PC-3 (cell line): ENCODE measurements at regions not wholly inside any gene's neighbourhood (a gene's known extent, or its start where the extent isn't known, plus 50 kb on each side); places are given as distances from the start of the nearest gene placed in this dataset.

Experiments
- ATAC-seq: fragments of 200-7000 bp; cut with Tn5 transposase; 2 replicates; pipeline ENCODE4 v1.9.1; 2020; ENCODE audit warnings: mild to moderate bottlenecking, moderate library complexity
- BruUV-seq: library from RNA; stranded (reverse); fragments of 400-500 nt; replicated peaks from 2 replicates; lab custom pipeline; 2021; lab: Mats Ljungman, UMichigan
- CTCF ChIA-PET: fragments of 300-600 bp; sonication (Branson Sonifier 250); formaldehyde crosslinking; loops from one replicate; lab custom pipeline; 2022; ENCODE audit warnings: antibody characterized with exemption; lab: Charles Lee
- POLR2A ChIA-PET: fragments of 300-600 bp; sonication (Branson Sonifier 250); formaldehyde crosslinking; loops from one replicate; lab custom pipeline; 2022; ENCODE audit warnings: antibody characterized with exemption; ENCODE audit not compliant: unreplicated experiment; lab: Charles Lee
- DNase-seq: peaks from one replicate; pipeline ENCODE4 v3.0.0-alpha.2; 2015
- H2AFZ ChIP-seq: fragments of 300-600 bp; sonication (generic); 2 replicates; pipeline ENCODE4 v1.6.0; 2016; ENCODE audit warnings: antibody characterized with exemption, low read length
- H3F3A ChIP-seq: fragments of 300-600 bp; sonication (generic); one replicate; pipeline ENCODE4 v1.6.0; 2017; ENCODE audit warnings: antibody characterized with exemption, low read length, control low read depth, mild to moderate bottlenecking; ENCODE audit not compliant: unreplicated experiment
- H3K27ac ChIP-seq: fragments of 300-600 bp; sonication (generic); 2 replicates; pipeline ENCODE4 v1.5.1; 2016; ENCODE audit warnings: mild to moderate bottlenecking, low read length
- H3K27me3 ChIP-seq: fragments of 300-600 bp; sonication (generic); 2 replicates; pipeline ENCODE4 v1.6.1; 2016; ENCODE audit warnings: low read length, mixed read lengths
- H3K36me3 ChIP-seq: fragments of 300-600 bp; sonication (generic); 2 replicates; pipeline ENCODE4 v1.6.1; 2016; ENCODE audit warnings: low read depth, mixed run types, low read length, mixed read lengths
- H3K4me1 ChIP-seq: fragments of 300-600 bp; sonication (generic); 2 replicates; pipeline ENCODE4 v1.5.1; 2016; ENCODE audit warnings: low read length; ENCODE audit not compliant: insufficient read depth
- H3K4me2 ChIP-seq: fragments of 300-600 bp; sonication (generic); 2 replicates; pipeline ENCODE4 v1.6.0; 2016; ENCODE audit warnings: low read length
- H3K4me3 ChIP-seq: fragments of 300-600 bp; sonication (generic); 2 replicates; pipeline ENCODE4 v1.5.1; 2016; ENCODE audit warnings: mild to moderate bottlenecking, low read length, mixed read lengths
- H3K79me2 ChIP-seq: fragments of 300-600 bp; sonication (generic); 2 replicates; pipeline ENCODE4 v1.6.1; 2017; ENCODE audit warnings: low read length, mixed read lengths
- H3K9ac ChIP-seq: fragments of 300-600 bp; sonication (generic); 2 replicates; pipeline ENCODE4 v1.6.0; 2016; ENCODE audit warnings: mild to moderate bottlenecking, low read length
- H3K9me2 ChIP-seq: fragments of 300-600 bp; sonication (generic); replicated peaks from 2 replicates; pipeline ENCODE4 v1.6.1; 2016; ENCODE audit warnings: mixed run types, low read length, mixed read lengths
- H3K9me3 ChIP-seq: fragments of 300-600 bp; sonication (generic); 2 replicates; pipeline ENCODE4 v1.6.1; 2016; ENCODE audit warnings: low read length, mixed read lengths
- H4K20me1 ChIP-seq: fragments of 300-600 bp; sonication (generic); 2 replicates; pipeline ENCODE4 v1.6.1; 2016; ENCODE audit warnings: low read length, mixed read lengths
- EZH2 ChIP-seq: fragments of 300-600 bp; sonication (generic); IDR thresholded peaks from one replicate; pipeline ENCODE4 v1.6.1; 2017; ENCODE audit warnings: antibody characterized with exemption, mild to moderate bottlenecking, low read length; ENCODE audit not compliant: unreplicated experiment
- EZH2phosphoT487 ChIP-seq: fragments of 300-600 bp; sonication (generic); IDR thresholded peaks from 2 replicates; pipeline ENCODE4 v1.6.1; 2018; ENCODE audit warnings: mild to moderate bottlenecking, antibody characterized with exemption, low read length, borderline replicate concordance
- intact Hi-C: fragments of 100-400 bp; cut with micrococcal nuclease; formaldehyde crosslinking; loops from 2 replicates; pipeline ENCODE4 v1.9.0; 2023
- TF ChIP-seq, protein P1 (sequence below): fragments of 300-600 bp; sonication (generic); conservative IDR thresholded peaks from 2 replicates; pipeline ENCODE4 v1.5.1; 2017; ENCODE audit warnings: antibody characterized with exemption, low read depth, mild to moderate bottlenecking, low read length

DNA sequence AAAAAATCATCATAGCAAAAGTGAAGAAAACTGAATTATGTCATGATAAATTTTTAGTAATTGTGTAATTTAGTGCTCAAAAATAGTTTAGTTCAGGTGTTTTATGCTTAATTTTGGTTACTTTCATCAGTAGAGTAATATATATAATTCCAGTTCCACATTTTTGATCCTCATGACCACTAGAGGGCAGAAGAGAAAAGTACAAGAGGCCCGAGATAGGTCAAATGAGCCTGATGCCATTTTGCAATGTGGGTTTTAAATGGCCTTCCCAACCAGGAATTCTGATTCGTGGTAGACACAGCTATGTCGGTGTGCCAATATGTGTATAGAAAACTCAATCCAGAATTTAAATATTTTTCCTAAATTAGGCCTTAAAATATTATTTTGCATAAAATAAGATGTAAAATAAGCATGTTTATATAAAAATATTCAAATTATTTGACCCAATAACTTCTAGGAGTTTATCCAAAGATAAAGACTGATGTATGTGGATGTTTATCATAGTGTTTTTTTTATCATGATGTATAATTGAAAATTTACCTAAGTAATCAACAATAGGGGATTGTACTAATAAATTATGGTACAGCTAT is 159.7 kb upstream of the RPS6KA2 start:
- no peak overlapping the region for H3K27ac ChIP-seq
- ChIA-PET POLR2A (no interaction called here), CTCF (no interaction called here)
- no peaks in the 10 kb centered on the region for H3K79me2 ChIP-seq
- H3K9me2 ChIP-seq, result no peaks in the 10 kb centered on the region
- no peaks in the 10 kb centered on the region for H3K9me3 ChIP-seq
- H4K20me1 ChIP-seq, result no peaks in the 10 kb centered on the region
- H3K4me2 ChIP-seq, result no peak overlapping the region
- intact Hi-C loops, result loop anchor here (1.0 to 5.0 kb wide), 3 partner anchors 165 to 356 kb away; no protein-coding TSS in a partner anchor
- H3K36me3 ChIP-seq, result no peaks in the 10 kb centered on the region; the same call in 1 of the 2 replicates
- DNase-seq (peak; percentile 73), ATAC-seq (peak; percentile 38; the same call in 1 of the 2 replicates)
- H3F3A ChIP-seq, result no peaks in the 10 kb centered on the region
- H3K9ac ChIP-seq, result no peak overlapping the region
- BruUV-seq, result no TSS peak
- H3K4me3 ChIP-seq, result no peak overlapping the region
- no peak overlapping the region for H2AFZ ChIP-seq
- H3K27me3 ChIP-seq, result no peaks in the 10 kb centered on the region
- H3K4me1 ChIP-seq, result no peaks in the 10 kb centered on the region
- TF ChIP-seq, protein P1, sequence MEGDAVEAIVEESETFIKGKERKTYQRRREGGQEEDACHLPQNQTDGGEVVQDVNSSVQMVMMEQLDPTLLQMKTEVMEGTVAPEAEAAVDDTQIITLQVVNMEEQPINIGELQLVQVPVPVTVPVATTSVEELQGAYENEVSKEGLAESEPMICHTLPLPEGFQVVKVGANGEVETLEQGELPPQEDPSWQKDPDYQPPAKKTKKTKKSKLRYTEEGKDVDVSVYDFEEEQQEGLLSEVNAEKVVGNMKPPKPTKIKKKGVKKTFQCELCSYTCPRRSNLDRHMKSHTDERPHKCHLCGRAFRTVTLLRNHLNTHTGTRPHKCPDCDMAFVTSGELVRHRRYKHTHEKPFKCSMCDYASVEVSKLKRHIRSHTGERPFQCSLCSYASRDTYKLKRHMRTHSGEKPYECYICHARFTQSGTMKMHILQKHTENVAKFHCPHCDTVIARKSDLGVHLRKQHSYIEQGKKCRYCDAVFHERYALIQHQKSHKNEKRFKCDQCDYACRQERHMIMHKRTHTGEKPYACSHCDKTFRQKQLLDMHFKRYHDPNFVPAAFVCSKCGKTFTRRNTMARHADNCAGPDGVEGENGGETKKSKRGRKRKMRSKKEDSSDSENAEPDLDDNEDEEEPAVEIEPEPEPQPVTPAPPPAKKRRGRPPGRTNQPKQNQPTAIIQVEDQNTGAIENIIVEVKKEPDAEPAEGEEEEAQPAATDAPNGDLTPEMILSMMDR, result peak; percentile 81
- TF ChIP-seq EZH2phosphoT487 (no peak), EZH2 (no peak)

DNA sequence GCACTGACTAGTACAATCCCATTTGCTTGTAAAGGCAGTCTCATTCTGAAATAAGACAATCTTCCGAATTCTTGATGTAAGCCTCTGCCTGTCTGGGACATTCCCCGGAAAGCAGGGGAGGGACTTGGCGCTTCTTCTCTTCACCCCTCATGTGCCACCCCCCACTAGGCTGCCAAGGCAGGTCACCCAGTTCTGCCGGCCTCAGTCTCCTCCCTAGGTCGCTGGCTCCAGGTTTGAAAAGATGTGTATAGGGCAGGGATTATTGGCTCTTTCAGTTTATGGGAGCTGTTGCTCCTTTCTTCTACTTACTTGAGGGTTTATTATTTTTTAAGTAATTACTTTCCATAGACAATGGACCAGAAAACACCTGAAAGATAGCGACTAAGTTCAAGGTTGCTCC is 158.1 kb upstream of the RPS6KA2 start:
- DNase-seq (no peak), ATAC-seq (no peak)
- H2AFZ ChIP-seq, result 0 out of 2 replicates have a peak overlapping the region, but pooled peaks have one; percentile 30
- no peak for TF ChIP-seq EZH2phosphoT487
- TF ChIP-seq, protein P1, result no peak
- no peak for TF ChIP-seq EZH2
- H3K9ac ChIP-seq, result no peak overlapping the region
- H3K4me2 ChIP-seq, result no peak overlapping the region; the same call in 1 of the 2 replicates
- no peaks in the 10 kb centered on the region for H3F3A ChIP-seq
- no TSS peak for BruUV-seq
- no peaks in the 10 kb centered on the region for H3K4me1 ChIP-seq
- no peaks in the 10 kb centered on the region for H3K79me2 ChIP-seq
- no peaks in the 10 kb centered on the region for H3K27me3 ChIP-seq
- no peak overlapping the region for H3K4me3 ChIP-seq
- intact Hi-C loops, result loop anchor here (5.0 kb wide), 1 partner anchor 357 kb away; no protein-coding TSS in a partner anchor
- H3K9me3 ChIP-seq, result no peaks in the 10 kb centered on the region
- no peaks in the 10 kb centered on the region for H3K9me2 ChIP-seq
- H3K27ac ChIP-seq, result no peak overlapping the region
- no peaks in the 10 kb centered on the region for H4K20me1 ChIP-seq
- H3K36me3 ChIP-seq, result no peaks in the 10 kb centered on the region; the same call in 1 of the 2 replicates
- ChIA-PET POLR2A (no interaction called here), CTCF (no interaction called here)

DNA sequence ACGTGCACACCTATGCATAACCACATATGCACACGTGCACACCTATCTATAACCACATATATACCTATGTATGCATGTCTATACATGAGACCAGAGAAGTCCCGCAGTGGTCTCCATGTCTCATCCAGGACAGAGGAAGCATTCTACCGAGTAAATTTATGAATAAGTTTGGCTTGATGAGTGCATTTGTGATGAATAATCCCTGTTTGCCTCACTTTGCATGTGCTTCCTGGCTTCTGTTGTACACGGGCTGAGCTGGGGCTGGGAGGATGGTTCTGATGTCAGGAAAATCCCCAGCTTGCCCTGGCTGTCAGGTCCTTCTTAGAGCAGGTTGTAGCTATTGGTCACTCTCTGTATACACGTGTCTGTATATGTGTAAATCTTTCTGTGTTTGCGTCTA is 157.6 kb upstream of the RPS6KA2 start:
- Histone ChIP-seq H3K9ac (no peak overlapping the region), H3F3A (no peaks in the 10 kb centered on the region), H3K9me3 (no peaks in the 10 kb centered on the region), H3K4me2 (no peak overlapping the region; the same call in 1 of the 2 replicates), H3K9me2 (no peaks in the 10 kb centered on the region), H3K36me3 (no peaks in the 10 kb centered on the region; the same call in 1 of the 2 replicates), H4K20me1 (no peaks in the 10 kb centered on the region), H3K27ac (no peak overlapping the region), H3K4me3 (no peak overlapping the region), H3K79me2 (no peaks in the 10 kb centered on the region), H3K4me1 (no peaks in the 10 kb centered on the region), H2AFZ (0 out of 2 replicates have a peak overlapping the region, but pooled peaks have one; percentile 30), H3K27me3 (no peaks in the 10 kb centered on the region)
- POLR2A ChIA-PET, result no interaction called here
- TF ChIP-seq, protein P1, result no peak
- TF ChIP-seq EZH2 (no peak), EZH2phosphoT487 (no peak)
- CTCF ChIA-PET, result no interaction called here
- peak; percentile 27; the same call in 1 of the 2 replicates for ATAC-seq
- peak; percentile 13 for DNase-seq
- BruUV-seq, result no TSS peak
- intact Hi-C loops, result loop anchor here (5.0 kb wide), 1 partner anchor 358 kb away; no protein-coding TSS in a partner anchor
